ENCODE measurements at regions not wholly inside any gene's neighbourhood (a gene's known extent, or its start where the extent isn't known, plus 50 kb on each side); places are given as distances from the start of the nearest gene placed in this dataset.

DNA sequence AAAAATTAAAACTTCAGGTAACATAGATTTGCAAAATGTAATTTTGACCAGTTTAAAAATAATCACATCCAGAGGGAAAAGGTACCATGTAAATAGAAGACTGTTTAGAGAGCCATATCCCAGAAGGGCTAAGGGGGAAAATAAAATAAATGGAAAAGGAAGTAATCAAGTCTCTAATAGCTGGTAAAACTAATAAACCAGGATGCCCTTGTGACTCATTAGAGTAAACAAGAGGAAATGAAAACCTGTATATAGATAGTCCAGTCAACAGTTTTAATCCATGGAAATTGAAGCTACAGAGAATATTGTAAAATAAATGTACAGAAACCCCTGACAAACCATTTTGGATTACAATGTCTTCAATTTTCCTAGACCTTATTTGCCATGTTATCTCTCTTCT lies 698.0 kb upstream of the RGS18 start:
- no peak overlapping the region for H3K9ac ChIP-seq (ENCODE audit: extremely low read depth, insufficient read length, low read length)
- TF ChIP-seq, protein P1, sequence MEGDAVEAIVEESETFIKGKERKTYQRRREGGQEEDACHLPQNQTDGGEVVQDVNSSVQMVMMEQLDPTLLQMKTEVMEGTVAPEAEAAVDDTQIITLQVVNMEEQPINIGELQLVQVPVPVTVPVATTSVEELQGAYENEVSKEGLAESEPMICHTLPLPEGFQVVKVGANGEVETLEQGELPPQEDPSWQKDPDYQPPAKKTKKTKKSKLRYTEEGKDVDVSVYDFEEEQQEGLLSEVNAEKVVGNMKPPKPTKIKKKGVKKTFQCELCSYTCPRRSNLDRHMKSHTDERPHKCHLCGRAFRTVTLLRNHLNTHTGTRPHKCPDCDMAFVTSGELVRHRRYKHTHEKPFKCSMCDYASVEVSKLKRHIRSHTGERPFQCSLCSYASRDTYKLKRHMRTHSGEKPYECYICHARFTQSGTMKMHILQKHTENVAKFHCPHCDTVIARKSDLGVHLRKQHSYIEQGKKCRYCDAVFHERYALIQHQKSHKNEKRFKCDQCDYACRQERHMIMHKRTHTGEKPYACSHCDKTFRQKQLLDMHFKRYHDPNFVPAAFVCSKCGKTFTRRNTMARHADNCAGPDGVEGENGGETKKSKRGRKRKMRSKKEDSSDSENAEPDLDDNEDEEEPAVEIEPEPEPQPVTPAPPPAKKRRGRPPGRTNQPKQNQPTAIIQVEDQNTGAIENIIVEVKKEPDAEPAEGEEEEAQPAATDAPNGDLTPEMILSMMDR (conservative IDR thresholded peaks at IDR 0.05), result no peak

More for the DNA sequence above, 698.0 kb upstream of the RGS18 start:
- Histone ChIP-seq H3K4me1 (ENCODE audit: insufficient read depth, low read length) (no peaks in the 10 kb centered on the region), H4K91ac (ENCODE audit: insufficient read length, low read depth, low read length) (no peak overlapping the region), H3K56ac (ENCODE audit: insufficient read length, low read depth, low read length) (no peak overlapping the region), H3K27ac (ENCODE audit: insufficient read length, low read depth, low read length) (no peak overlapping the region), H4K5ac (ENCODE audit: insufficient read length, low read depth, low read length) (no peak overlapping the region), H3T11ph (ENCODE audit: low read length) (no peak overlapping the region), H3K79me2 (ENCODE audit: insufficient read depth, low read length) (no peaks in the 10 kb centered on the region), H3K14ac (ENCODE audit: insufficient read depth, low read length) (no peak overlapping the region), H2BK12ac (ENCODE audit: insufficient read length, low read depth, low read length) (no peak overlapping the region), H2AK5ac (ENCODE audit: insufficient read length, low read length) (no peak overlapping the region), H3K4me2 (ENCODE audit: insufficient read depth, insufficient read length, low read length) (no peak overlapping the region), H3K27me3 (ENCODE audit: insufficient read depth, low read length) (no peaks in the 10 kb centered on the region), H2BK5ac (ENCODE audit: insufficient read length, low read length) (no peak overlapping the region), H3K4ac (ENCODE audit: low read depth, low read length) (no peak overlapping the region), H2BK15ac (ENCODE audit: low read depth, low read length) (no peak overlapping the region), H3K18ac (ENCODE audit: insufficient read length, low read depth, low read length) (no peak overlapping the region), H3K23ac (ENCODE audit: insufficient read length, low read depth, low read length) (no peak overlapping the region), H2BK20ac (ENCODE audit: low read depth, low read length, poor library complexity, severe bottlenecking) (no peak overlapping the region), H2AFZ (ENCODE audit: low read length) (no peak overlapping the region), H4K8ac (replicated peaks; ENCODE audit: insufficient read length, low read depth, low read length) (no peak overlapping the region), H4K20me1 (ENCODE audit: control insufficient read depth, insufficient read depth, insufficient read length) (no peaks in the 10 kb centered on the region), H3K23me2 (ENCODE audit: insufficient read length, low read depth, low read length, poor library complexity, severe bottlenecking) (no peaks in the 10 kb centered on the region), H3K79me1 (ENCODE audit: insufficient read depth, low read depth, low read length, poor library complexity, severe bottlenecking) (no peaks in the 10 kb centered on the region), H3K9me3 (ENCODE audit: control insufficient read depth, low read depth, low read length) (no peaks in the 10 kb centered on the region), H2BK120ac (ENCODE audit: low read depth, low read length, poor library complexity, severe bottlenecking) (no peak overlapping the region)
- Mint-ChIP-seq H3K27ac (no peak overlapping the region), H3K4me1 (no peaks in the 10 kb centered on the region), H3K4me3 (no peak overlapping the region), H3K27me3 (ENCODE audit: low read depth) (no peaks in the 10 kb centered on the region), H3K9me3 (no peaks in the 10 kb centered on the region), H3K36me3 (ENCODE audit: insufficient read depth in 1 of 3, low read depth in 3 of 3) (no peaks in the 10 kb centered on the region)
- no peak for DNase-seq
